ELF-1 (cell line): ENCODE measurements at regions not wholly inside any gene's neighbourhood (a gene's known extent, or its start where the extent isn't known, plus 50 kb on each side); places are given as distances from the start of the nearest gene placed in this dataset.
"Not testable (repeated sequence)": the region's sequence is repeated elsewhere in the genome, so short reads cannot be mapped to it uniquely, and the experiment has no call there.

ENCODE experiments used
- DNase-seq: peaks from one replicate; pipeline ENCODE4 v3.0.0-alpha.2; 2016; ENCODE audit warnings: low read depth, low spot score

GRCh38 chrX:40853004-40853815, 117.9 kb upstream of the MED14 start:
- DNase-seq = peak; percentile 30

- no peak for DNase-seq
Observed at GRCh38 chrX:40853816-40854123, 118.4 kb upstream of the MED14 start.

GRCh38 chrX:40854242-40854641, 118.9 kb upstream of the MED14 start:
- DNase-seq = no peak

GRCh38 chrX:40855411-40855810, 120.1 kb upstream of the MED14 start:
- DNase-seq = no peak

DNA sequence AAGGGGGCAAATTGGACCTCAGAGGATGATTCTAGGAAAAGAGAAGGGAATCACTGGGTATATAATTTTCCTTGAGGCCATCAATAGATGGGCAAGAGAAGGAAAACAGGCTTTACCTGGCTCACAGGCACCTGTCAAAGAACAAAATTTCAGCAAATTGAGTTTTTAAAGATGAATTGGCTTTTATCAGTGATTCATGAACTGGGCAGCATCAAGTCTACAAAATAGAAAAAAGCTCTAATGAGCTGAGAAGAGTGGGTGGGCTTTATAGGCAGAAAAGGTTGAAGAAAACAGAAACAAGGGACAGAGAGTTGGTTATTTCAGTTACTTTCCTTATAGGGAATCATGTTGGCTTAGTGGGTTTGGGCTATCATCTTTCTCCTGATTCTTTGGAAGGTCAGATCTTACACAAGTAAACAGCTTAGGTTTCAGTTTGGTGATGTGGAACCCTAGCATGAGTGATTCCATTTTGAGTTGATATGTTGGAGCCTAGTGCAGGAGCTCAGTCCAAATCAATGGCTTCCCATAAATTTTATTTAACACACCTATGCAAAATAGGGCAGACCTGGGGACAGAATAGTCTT, 120.7 kb upstream of the MED14 start:
- no peak for DNase-seq

DNA sequence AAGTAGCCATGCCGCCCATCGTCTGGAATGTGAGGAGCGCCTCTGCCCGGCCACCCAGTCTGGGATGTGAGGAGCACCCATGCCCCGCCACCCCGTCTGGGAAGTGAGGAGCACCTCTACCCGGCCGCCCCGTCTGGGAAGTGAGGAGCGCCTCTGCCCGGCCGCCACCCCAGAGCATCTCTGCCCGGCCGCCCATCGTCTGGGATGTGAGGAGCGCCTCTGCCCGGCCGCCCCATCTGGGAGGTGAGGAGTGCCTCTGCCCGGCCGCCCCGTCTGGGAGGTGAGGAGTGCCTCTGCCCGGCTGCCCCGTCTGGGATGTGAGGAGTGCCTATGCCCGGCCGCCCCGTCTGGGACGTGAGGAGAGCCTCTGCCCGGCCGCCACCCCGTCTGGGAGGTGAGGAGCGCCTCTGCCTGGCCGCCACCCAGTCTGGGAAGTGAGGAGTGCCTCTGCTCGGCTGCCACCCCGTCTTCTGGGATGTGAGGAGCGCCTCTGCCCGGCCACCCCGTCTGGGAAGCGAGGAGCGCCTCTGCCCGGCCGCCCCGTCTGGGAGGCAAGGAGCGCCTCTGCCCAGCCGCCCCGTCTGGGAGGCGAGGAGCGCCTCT, 126.7 kb upstream of the MED14 start:
- not testable (repeated sequence) for DNase-seq

DNA sequence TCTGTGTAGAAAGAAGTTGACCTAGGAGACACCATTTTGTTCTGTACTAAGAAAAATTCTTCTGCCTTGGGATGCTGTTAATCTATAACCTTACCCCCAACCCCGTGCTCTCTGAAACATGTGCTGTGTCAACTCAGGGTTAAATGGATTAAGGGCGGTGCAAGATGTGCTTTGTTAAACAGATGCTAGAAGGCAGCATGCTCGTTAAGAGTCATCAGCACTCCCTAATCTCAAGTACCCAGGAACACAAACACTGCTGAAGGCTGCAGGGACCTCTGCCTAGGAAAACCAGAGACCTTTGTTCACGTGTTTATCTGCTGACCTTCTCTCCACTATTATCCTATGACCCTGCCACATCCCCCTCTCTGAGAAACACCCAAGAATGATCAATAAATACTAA, 127.9 kb upstream of the MED14 start:
- DNase-seq = not testable (repeated sequence)

DNA sequence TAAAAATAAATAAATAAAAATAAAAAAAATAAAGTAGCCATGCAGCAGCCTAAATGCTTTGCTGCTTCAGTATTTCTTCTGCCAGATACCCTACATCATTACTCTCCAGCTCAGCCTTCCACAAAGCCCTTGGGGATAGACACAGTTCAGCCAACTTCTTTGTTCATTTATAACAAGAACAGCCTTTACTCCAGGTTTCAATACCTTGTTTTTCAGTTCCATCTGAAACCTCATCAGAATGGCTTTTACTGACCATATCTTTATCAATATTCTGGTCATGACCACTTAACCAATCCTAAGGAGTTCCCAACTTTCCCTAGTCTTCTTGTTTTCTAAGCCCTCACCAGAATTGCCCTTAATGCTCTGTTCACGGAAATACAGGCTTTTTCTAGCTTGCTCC, 128.3 kb upstream of the MED14 start:
- DNase-seq = no peak

DNA sequence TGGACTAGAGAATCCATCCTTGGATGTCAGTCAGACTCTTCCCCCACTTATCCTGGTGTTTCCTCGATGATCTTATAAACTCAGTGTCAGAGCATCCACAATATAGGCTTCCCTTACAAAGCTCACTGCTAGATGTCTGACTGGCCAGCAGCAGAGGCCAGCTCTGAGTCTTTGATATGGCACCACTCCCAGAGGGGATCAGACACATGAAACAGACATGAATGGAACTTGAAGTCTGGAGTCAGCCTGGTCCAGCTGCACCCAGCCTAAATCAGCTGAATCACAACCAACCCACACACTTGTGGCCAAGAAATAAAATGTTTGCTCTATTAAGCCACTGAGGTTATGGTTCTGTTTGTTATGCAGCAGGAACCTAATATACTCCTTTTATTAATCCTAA, 129.6 kb upstream of the MED14 start:
- no peak for DNase-seq

DNA sequence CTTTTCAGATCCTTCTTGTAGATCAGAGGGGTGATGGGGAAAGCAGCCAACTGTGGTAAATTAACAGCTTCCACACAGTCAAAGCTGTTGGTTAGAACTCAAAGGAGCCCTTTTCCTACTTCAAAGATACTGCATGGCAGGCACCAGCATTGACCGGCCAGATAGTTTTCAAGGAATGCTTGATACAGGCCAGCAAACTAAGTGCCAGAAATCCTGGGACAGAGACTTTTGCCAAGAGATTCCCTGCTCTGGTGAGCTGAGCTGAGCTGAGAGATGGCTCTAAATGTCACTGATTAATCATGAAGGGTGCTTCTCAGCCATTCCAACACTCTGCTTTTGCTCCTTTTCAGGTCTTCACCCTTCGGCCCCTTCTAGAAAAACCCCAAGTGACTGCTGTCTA, 131.6 kb upstream of the MED14 start:
- no peak for DNase-seq

DNA sequence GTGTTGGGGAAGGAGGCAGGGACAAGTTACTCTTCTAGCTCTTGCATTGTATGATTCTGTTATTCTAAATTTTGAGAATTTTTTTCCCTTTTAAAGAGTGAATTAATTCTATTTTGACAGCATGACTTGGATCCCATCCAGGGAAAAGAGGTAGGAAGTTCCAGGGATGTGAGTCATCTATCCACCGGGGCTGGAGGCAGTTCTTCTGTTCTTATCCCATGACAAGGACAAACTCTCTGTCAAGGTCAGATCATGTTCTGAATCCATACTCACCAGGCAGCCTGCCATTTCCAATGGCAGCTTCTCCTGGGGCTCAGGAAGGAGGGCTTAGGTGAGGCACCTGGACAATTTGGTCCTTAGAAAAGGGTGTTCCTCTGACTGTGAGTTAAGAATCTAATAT, 132.0 kb upstream of the MED14 start:
- DNase-seq = no peak

- no peak for DNase-seq
Observed at GRCh38 chrX:40868868-40869267, 133.5 kb upstream of the MED14 start.

GRCh38 chrX:40870982-40871381, 135.6 kb upstream of the MED14 start:
- DNase-seq = not testable (repeated sequence)

- DNase-seq = no peak
Observed at GRCh38 chrX:40871385-40872082, 136.2 kb upstream of the MED14 start.

DNA sequence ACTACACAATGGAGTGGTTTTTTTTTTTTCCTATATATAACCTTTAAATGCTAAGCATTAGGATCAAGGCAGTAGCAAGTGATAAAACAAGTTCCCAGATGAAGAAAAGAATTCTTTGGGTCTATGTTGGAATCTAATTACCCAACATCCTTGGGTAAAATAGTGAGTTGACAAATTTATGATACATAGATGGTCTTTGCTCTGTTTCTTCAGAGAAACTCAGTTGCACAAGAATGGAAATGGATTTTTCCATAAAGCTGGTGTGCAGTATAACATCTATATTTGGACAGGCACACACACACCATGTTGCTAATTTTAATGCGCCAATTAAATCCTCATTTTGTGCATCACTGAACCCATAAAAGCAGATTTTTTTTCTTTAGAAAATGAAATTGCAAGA, 137.0 kb upstream of the MED14 start:
- no peak for DNase-seq

DNA sequence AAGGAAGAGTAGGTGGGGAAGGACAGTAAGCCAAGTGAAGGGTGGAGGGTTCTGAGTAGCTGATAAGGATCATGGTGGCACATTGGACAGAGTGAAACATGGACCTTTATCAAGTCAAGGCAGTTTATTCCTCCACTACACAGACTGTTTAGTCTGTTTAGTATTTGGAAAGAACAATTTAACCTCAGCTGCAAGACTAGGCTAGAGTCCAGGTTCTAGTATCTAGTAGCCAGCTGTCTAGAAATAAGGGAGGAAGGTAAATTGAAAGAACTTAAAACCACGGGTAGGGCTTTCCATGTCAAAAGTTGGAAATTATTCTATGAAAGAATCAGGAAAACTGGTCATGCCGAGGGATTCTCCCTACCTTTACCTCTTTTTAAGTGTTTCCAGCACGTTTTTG, 140.1 kb upstream of the MED14 start:
- no peak for DNase-seq

DNA sequence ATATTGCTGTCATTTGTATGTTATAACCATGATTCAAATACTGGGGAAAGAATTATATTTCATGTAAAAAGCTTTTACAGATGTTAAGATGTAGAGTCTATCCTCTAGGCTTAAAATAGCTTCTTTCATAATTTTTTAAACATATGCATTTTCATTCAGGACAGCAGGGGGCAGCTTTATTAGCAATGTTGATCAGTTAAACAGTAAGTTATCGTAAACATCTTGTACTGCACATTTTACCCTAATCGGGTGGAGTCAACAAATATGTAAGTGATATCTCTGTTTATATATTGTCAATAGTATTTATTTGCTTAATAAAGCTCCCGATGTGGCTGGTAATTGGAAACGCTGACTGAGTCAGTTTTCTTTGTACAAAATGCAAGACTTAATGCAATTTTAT, 142.5 kb upstream of the MED14 start:
- no peak for DNase-seq

DNA sequence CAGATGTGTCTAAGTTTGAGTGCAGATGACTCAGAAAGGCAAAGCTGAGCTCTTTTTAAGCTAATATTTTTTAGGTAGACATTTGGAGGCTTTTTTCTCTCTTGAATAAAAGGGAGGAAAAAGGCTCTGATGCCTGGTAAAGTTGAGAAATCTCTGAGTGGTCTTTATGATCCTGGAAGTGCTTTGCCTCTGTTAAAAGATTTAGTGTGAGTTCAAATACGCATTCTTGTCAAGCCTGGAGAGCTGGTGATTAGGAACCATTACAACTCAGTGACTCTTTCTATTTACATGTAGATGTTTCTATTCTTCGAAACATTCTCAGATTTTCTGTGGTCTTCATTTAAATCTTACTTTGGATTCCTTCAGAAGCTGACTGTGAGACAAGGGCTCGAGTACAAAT, 143.4 kb upstream of the MED14 start:
- DNase-seq = peak; percentile 39

DNA sequence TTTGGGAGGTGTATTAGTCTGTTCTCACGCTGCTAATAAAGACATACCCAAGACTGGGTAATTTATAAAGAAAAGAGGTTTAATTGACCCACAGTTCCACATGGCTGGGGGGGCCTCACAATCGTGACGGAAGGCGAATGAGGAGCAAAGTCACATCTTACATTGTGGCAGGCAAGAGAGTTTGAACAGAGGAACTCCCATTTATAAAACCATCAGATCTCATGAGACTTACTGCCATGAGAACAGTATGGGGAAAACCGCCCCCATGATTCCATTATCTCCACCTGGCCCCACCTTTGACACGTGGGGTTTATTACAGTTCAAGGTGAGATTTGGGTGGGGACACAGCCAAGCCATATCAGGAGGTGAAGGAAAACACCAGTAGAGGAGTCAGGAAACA, 143.8 kb upstream of the MED14 start:
- DNase-seq = peak; percentile 24

- peak; percentile 45 for DNase-seq
Observed at GRCh38 chrX:40880712-40881111, 145.4 kb upstream of the MED14 start.

DNA sequence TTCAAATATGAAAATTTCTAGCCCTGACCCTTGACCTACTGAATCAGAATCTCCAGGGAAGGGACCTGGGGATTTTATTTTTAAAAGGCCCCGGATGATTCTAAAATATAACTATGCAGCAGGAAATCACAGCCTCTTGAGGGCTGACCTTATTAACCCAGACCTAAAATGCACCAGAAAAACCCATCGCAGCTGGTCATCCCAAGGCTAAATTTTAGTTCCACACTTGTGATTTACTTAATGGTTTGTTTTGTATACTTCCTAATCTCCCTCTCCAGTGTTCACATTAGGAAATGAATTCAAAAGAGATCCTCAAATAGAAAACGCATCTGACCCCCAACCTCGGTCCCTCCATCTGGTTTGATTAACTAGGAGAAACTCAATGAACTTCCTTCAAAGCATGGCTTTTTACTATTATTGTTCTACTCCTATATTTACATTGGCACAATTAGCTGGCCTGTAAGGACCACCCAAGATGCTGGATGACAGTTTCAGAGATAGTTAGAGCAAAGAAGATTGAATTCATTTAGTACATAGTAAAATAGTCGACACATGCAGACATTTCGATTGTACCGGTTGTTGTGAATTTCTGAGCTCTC, 147.8 kb upstream of the MED14 start:
- DNase-seq = no peak

DNA sequence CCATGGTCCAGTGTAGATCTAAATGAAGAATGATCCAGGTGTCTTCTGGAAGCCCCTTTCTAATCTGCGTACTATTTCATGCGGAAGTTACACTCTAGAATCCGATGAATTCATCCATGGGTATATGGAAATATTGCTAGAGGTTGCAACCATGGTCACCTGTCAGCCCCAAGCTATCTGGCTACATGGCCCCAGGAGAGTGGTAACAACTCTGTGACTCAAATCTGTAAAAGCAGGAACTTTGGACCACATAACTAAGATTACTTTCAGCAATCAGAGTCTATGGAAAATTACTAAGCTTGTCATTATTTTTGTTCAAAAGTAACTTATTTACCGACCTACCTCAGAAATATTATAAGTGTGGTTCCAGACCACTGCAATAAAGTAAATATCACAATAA, 150.6 kb upstream of the MED14 start:
- DNase-seq = no peak
